NB4 (cell line): ENCODE measurements at regions not wholly inside any gene's neighbourhood (a gene's known extent, or its start where the extent isn't known, plus 50 kb on each side); places are given as distances from the start of the nearest gene placed in this dataset.
"Not testable (repeated sequence)": the region's sequence is repeated elsewhere in the genome, so short reads cannot be mapped to it uniquely, and the experiment has no call there.

Experiments
- MYC ChIP-seq: IDR thresholded peaks from 2 replicates; pipeline ENCODE4 v1.6.1; 2011; ENCODE audit warnings: low read depth, low read length
- POLR2A ChIP-seq: IDR thresholded peaks from 2 replicates; pipeline ENCODE4 v1.6.1; 2011; ENCODE audit warnings: mild to moderate bottlenecking; ENCODE audit not compliant: insufficient read length; ENCODE audit errors: extremely low read depth
- TF ChIP-seq, protein P1 (sequence below): IDR thresholded peaks from one replicate; pipeline ENCODE4 v1.5.1; 2012; ENCODE audit warnings: low read depth, low read length
- TF ChIP-seq, protein P2 (sequence below): IDR thresholded peaks from 2 replicates; pipeline ENCODE4 v1.6.1; 2011; ENCODE audit warnings: low read depth, low read length

DNA sequence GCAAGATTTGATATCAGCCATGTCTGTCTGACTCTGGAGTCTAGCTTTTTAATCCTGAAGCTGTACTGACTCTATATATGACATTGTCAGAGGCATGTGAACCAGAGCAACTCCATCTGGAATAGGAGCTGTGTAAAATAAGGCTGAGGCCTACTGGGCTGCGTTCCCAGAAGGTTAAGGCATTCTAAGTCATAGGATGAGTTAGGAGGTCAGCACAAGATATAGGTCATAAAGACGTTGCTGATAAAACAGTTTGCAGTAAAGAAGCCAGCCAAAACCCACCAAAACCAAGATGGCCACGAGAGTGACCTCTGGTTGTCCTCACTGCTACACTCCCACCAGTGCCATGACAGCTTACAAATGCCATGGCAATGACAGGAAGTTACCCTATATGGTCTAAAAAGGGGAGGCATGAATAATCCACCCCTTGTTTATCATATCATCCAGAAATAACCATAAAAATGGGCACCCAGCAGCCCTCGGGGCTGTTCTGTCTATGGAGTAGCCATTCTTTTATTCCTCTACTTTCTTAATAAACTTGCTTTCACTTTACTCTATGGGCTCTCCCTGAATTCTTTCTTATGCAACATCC, 172.7 kb upstream of the KRR1 start:
- TF ChIP-seq, protein P1, sequence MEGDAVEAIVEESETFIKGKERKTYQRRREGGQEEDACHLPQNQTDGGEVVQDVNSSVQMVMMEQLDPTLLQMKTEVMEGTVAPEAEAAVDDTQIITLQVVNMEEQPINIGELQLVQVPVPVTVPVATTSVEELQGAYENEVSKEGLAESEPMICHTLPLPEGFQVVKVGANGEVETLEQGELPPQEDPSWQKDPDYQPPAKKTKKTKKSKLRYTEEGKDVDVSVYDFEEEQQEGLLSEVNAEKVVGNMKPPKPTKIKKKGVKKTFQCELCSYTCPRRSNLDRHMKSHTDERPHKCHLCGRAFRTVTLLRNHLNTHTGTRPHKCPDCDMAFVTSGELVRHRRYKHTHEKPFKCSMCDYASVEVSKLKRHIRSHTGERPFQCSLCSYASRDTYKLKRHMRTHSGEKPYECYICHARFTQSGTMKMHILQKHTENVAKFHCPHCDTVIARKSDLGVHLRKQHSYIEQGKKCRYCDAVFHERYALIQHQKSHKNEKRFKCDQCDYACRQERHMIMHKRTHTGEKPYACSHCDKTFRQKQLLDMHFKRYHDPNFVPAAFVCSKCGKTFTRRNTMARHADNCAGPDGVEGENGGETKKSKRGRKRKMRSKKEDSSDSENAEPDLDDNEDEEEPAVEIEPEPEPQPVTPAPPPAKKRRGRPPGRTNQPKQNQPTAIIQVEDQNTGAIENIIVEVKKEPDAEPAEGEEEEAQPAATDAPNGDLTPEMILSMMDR, result not testable (repeated sequence)
- TF ChIP-seq, protein P2, sequence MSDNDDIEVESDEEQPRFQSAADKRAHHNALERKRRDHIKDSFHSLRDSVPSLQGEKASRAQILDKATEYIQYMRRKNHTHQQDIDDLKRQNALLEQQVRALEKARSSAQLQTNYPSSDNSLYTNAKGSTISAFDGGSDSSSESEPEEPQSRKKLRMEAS, result not testable (repeated sequence)
- TF ChIP-seq POLR2A, MYC: not testable (repeated sequence)
